PC-9 (cell line): ENCODE measurements at regions not wholly inside any gene's neighbourhood (a gene's known extent, or its start where the extent isn't known, plus 50 kb on each side); places are given as distances from the start of the nearest gene placed in this dataset.
"Not testable (repeated sequence)": the region's sequence is repeated elsewhere in the genome, so short reads cannot be mapped to it uniquely, and the experiment has no call there.

Source experiments
- BruUV-seq: library from RNA; stranded (reverse); fragments of 400-500 nt; replicated peaks from 2 replicates; lab custom pipeline; 2021; lab: Mats Ljungman, UMichigan
- CTCF ChIA-PET: fragments of 300-600 bp; sonication (Branson Sonifier 250); formaldehyde crosslinking; loops from one replicate; lab custom pipeline; 2022; ENCODE audit warnings: antibody characterized with exemption; lab: Charles Lee
- POLR2A ChIA-PET: fragments of 300-600 bp; sonication (Branson Sonifier 250); formaldehyde crosslinking; loops from one replicate; lab custom pipeline; 2022; ENCODE audit warnings: antibody characterized with exemption; ENCODE audit not compliant: unreplicated experiment; lab: Charles Lee
- DNase-seq, 2 experiments: peaks; one replicate each; pipeline versions ENCODE4 v3.0.0 to v3.0.0-alpha.2; 2015 to 2022; ENCODE audit warnings: mixed read lengths in 1 of 2
- H2AFZ ChIP-seq: fragments of 200-600 bp; sonication (generic); 2 replicates; pipeline ENCODE4 v1.8.1; 2017; ENCODE audit warnings: antibody characterized with exemption
- H3F3A ChIP-seq: fragments of 200-600 bp; sonication (generic); 2 replicates; pipeline ENCODE4 v1.8.1; 2017; ENCODE audit warnings: antibody characterized with exemption, mild to moderate bottlenecking, low read depth; ENCODE audit not compliant: insufficient read depth
- H3K27ac ChIP-seq: fragments of 200-600 bp; sonication (generic); 2 replicates; pipeline ENCODE4 v1.6.1; 2016; ENCODE audit warnings: mixed run types
- H3K27me3 ChIP-seq: fragments of 200-600 bp; sonication (generic); 2 replicates; pipeline ENCODE4 v1.6.1; 2016; ENCODE audit warnings: low read depth, mixed run types; ENCODE audit not compliant: insufficient read depth
- H3K36me3 ChIP-seq: fragments of 200-600 bp; sonication (generic); 2 replicates; pipeline ENCODE4 v1.6.1; 2016; ENCODE audit warnings: low read depth, mixed run types
- H3K4me1 ChIP-seq: fragments of 200-600 bp; sonication (generic); replicated peaks from 2 replicates; pipeline ENCODE4 v1.6.1; 2016; ENCODE audit warnings: mixed run types; ENCODE audit not compliant: insufficient read depth
- H3K4me2 ChIP-seq: fragments of 200-600 bp; sonication (generic); 2 replicates; pipeline ENCODE4 v1.6.1; 2017; ENCODE audit warnings: mixed run types
- H3K4me3 ChIP-seq: fragments of 200-600 bp; sonication (generic); 2 replicates; pipeline ENCODE4 v1.6.1; 2016; ENCODE audit warnings: mixed run types
- H3K79me2 ChIP-seq: fragments of 200-600 bp; sonication (generic); 2 replicates; pipeline ENCODE4 v1.6.1; 2017; ENCODE audit warnings: low read depth, mixed run types
- H3K9me2 ChIP-seq: fragments of 200-600 bp; sonication (generic); 2 replicates; pipeline ENCODE4 v1.8.1; 2017; ENCODE audit warnings: mild to moderate bottlenecking; ENCODE audit not compliant: insufficient read depth
- H3K9me3 ChIP-seq: fragments of 200-600 bp; sonication (generic); 2 replicates; pipeline ENCODE4 v1.8.1; 2016; ENCODE audit warnings: low read depth; ENCODE audit not compliant: insufficient read depth
- H4K20me1 ChIP-seq: fragments of 200-600 bp; sonication (generic); 2 replicates; pipeline ENCODE4 v1.8.1; 2017; ENCODE audit not compliant: insufficient read depth
- EZH2 ChIP-seq: fragments of 200-600 bp; sonication (generic); IDR thresholded peaks from 2 replicates; pipeline ENCODE4 v1.8.0; 2017; ENCODE audit warnings: antibody characterized with exemption, low read depth
- intact Hi-C: fragments of 100-400 bp; cut with micrococcal nuclease; formaldehyde crosslinking; loops from one replicate; pipeline ENCODE4 v1.10.0; 2022; ENCODE audit not compliant: unreplicated experiment
- TF ChIP-seq, protein P1 (sequence below): fragments of 200-600 bp; sonication (generic); conservative IDR thresholded peaks from 2 replicates; pipeline ENCODE4 v1.6.1; 2017; ENCODE audit warnings: mixed run types, antibody characterized with exemption, mild to moderate bottlenecking, moderate library complexity

DNA sequence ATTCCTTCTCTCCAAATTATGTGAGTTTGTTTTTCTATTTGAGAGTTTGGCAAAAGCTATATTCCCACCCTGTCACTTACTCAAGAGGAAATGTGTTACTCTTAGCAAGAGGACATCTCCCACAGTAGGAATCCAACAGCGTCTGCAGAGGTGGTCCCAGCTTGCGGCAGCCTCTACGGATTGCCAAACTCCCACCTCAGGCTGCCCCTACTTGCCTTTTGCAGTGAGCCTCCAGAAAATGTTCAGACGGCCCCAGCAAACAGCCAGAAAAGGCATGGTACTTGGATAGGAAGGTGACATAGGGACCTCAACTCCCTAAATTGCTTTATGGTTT is 158.4 kb downstream of the SUCLG1 start:
- H3K9me2 ChIP-seq: no peaks in the 10 kb centered on the region
- no peaks in the 10 kb centered on the region for H3K9me3 ChIP-seq
- no peak overlapping the region for H3K4me3 ChIP-seq
- POLR2A ChIA-PET: no interaction called here
- H3K79me2 ChIP-seq: no peaks in the 10 kb centered on the region
- intact Hi-C loops: no loop called here
- H3F3A ChIP-seq: no peaks in the 10 kb centered on the region
- H3K27me3 ChIP-seq: peaks cover 29% of the 10 kb centered on the region
- no TSS peak for BruUV-seq
- TF ChIP-seq EZH2: no peak
- TF ChIP-seq, protein P1, sequence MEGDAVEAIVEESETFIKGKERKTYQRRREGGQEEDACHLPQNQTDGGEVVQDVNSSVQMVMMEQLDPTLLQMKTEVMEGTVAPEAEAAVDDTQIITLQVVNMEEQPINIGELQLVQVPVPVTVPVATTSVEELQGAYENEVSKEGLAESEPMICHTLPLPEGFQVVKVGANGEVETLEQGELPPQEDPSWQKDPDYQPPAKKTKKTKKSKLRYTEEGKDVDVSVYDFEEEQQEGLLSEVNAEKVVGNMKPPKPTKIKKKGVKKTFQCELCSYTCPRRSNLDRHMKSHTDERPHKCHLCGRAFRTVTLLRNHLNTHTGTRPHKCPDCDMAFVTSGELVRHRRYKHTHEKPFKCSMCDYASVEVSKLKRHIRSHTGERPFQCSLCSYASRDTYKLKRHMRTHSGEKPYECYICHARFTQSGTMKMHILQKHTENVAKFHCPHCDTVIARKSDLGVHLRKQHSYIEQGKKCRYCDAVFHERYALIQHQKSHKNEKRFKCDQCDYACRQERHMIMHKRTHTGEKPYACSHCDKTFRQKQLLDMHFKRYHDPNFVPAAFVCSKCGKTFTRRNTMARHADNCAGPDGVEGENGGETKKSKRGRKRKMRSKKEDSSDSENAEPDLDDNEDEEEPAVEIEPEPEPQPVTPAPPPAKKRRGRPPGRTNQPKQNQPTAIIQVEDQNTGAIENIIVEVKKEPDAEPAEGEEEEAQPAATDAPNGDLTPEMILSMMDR: no peak
- H3K4me1 ChIP-seq: no peaks in the 10 kb centered on the region
- no peak overlapping the region for H3K27ac ChIP-seq
- no peaks in the 10 kb centered on the region for H3K36me3 ChIP-seq
- no peak overlapping the region for H3K4me2 ChIP-seq
- no peak overlapping the region for H2AFZ ChIP-seq
- no peaks in the 10 kb centered on the region for H4K20me1 ChIP-seq
- CTCF ChIA-PET: no interaction called here
- DNase-seq: no peak

DNA sequence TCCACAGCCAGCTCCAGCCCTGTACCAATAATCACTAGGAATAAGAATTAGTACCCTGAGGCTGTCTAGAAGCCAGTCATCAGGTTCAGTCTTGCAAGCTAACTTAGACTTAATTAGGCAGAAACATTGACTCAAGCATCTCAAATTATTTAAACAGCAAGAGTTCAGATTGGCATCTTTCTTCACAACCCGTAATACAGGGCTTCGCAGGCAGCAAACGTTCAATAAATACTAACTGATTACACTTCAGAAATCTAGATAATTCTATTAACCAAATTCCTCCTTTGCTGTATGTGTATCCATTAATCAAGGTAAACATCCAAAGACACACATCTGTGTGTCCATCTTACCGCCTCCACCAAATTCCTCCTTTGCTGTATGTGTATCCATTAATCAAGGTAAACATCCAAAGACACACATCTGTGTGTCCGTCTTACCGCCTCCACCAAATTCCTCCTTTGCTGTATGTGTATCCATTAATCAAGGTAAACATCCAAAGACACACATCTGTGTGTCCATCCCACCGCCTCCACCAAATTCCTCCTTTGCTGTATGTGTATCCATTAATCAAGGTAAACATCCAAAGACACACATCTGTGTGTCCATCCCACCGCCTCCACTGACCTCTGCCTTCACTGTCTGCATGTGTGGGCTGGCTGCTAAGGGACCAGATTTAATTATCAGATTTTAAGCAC is 158.9 kb downstream of the SUCLG1 start:
- H3K36me3 ChIP-seq, H3K4me1 ChIP-seq, H4K20me1 ChIP-seq, H2AFZ ChIP-seq, H3K9me2 ChIP-seq, POLR2A ChIA-PET, H3K79me2 ChIP-seq, H3K4me3 ChIP-seq, H3K27ac ChIP-seq, CTCF ChIA-PET, H3K9me3 ChIP-seq, H3F3A ChIP-seq, DNase-seq, intact Hi-C loops, H3K4me2 ChIP-seq, BruUV-seq: not testable (repeated sequence)
- H3K27me3 ChIP-seq: peaks cover 29% of the 10 kb centered on the region

DNA sequence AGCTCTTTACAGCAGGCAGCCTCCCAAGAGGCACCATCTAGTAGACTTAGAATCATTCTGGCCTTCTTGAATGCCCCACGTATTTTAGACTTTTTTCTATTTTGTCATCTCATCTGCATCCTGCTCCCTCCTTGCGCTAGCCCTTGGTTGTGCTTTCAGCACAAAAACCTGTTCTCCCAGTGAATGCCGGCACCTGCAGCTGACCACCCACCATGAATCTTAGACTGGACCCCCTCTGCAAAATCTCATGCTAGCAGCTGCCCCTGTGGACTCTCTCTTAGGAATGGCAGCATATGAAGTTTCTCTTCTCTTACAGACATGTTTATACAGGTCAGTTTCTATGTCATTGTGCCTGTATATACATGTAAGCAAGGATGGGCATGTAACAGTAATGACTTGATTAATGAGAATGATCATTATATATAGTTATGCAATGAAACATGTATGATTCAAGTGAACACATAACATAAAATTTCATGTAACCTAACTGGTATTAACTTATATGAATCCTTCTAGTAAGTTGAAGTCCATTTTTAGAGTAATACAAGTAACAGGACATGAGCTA is 159.8 kb downstream of the SUCLG1 start:
- no peak for TF ChIP-seq EZH2
- TF ChIP-seq, protein P1: no peak
- ChIA-PET POLR2A (no interaction called here), CTCF (interaction anchor here (0.6 kb wide), 1 partner anchor 1001 kb away, joined by 3 read pairs; no protein-coding TSS in a partner anchor)
- Histone ChIP-seq H3K79me2 (no peaks in the 10 kb centered on the region), H2AFZ (no peak overlapping the region), H3K27me3 (peaks cover 29% of the 10 kb centered on the region), H3K9me2 (no peaks in the 10 kb centered on the region), H3K36me3 (no peaks in the 10 kb centered on the region), H4K20me1 (no peaks in the 10 kb centered on the region), H3K4me1 (no peaks in the 10 kb centered on the region), H3K4me2 (no peak overlapping the region), H3F3A (no peaks in the 10 kb centered on the region), H3K4me3 (no peak overlapping the region), H3K27ac (no peak overlapping the region), H3K9me3 (no peaks in the 10 kb centered on the region)
- intact Hi-C loops: no loop called here
- no peak for DNase-seq
- no TSS peak for BruUV-seq
